ENCODE measurements at regions not wholly inside any gene's neighbourhood (a gene's known extent, or its start where the extent isn't known, plus 50 kb on each side); places are given as distances from the start of the nearest gene placed in this dataset.

- TF ChIP-seq, protein P1, sequence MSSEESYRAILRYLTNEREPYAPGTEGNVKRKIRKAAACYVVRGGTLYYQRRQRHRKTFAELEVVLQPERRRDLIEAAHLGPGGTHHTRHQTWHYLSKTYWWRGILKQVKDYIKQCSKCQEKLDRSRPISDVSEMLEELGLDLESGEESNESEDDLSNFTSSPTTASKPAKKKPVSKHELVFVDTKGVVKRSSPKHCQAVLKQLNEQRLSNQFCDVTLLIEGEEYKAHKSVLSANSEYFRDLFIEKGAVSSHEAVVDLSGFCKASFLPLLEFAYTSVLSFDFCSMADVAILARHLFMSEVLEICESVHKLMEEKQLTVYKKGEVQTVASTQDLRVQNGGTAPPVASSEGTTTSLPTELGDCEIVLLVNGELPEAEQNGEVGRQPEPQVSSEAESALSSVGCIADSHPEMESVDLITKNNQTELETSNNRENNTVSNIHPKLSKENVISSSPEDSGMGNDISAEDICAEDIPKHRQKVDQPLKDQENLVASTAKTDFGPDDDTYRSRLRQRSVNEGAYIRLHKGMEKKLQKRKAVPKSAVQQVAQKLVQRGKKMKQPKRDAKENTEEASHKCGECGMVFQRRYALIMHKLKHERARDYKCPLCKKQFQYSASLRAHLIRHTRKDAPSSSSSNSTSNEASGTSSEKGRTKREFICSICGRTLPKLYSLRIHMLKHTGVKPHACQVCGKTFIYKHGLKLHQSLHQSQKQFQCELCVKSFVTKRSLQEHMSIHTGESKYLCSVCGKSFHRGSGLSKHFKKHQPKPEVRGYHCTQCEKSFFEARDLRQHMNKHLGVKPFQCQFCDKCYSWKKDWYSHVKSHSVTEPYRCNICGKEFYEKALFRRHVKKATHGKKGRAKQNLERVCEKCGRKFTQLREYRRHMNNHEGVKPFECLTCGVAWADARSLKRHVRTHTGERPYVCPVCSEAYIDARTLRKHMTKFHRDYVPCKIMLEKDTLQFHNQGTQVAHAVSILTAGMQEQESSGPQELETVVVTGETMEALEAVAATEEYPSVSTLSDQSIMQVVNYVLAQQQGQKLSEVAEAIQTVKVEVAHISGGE (tag by site-specific recombination; conservative IDR thresholded peaks at IDR 0.05; ENCODE audit: low read depth): no peak
- TF ChIP-seq BCL11A (tag by site-specific recombination; IDR thresholded peaks at IDR 0.05; ENCODE audit: low read depth): no peak
- no peak for TF ChIP-seq SETDB1 (IDR thresholded peaks at IDR 0.05; ENCODE audit: insufficient read length, low read length)
- TF ChIP-seq ZNF416 (tag by site-specific recombination; IDR thresholded peaks at IDR 0.05): no peak
- no peak for TF ChIP-seq ZNF701 (tag by site-specific recombination; IDR thresholded peaks at IDR 0.05)
- TF ChIP-seq, protein P2, sequence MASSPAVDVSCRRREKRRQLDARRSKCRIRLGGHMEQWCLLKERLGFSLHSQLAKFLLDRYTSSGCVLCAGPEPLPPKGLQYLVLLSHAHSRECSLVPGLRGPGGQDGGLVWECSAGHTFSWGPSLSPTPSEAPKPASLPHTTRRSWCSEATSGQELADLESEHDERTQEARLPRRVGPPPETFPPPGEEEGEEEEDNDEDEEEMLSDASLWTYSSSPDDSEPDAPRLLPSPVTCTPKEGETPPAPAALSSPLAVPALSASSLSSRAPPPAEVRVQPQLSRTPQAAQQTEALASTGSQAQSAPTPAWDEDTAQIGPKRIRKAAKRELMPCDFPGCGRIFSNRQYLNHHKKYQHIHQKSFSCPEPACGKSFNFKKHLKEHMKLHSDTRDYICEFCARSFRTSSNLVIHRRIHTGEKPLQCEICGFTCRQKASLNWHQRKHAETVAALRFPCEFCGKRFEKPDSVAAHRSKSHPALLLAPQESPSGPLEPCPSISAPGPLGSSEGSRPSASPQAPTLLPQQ (tag by site-specific recombination; IDR thresholded peaks at IDR 0.05): no peak
- TF ChIP-seq ZBTB10 (tag by site-specific recombination; IDR thresholded peaks at IDR 0.05): no peak
Measured at GRCh38 chr12:87812030-87812429, 217.2 kb downstream of the C12orf50 start (continued).

DNA sequence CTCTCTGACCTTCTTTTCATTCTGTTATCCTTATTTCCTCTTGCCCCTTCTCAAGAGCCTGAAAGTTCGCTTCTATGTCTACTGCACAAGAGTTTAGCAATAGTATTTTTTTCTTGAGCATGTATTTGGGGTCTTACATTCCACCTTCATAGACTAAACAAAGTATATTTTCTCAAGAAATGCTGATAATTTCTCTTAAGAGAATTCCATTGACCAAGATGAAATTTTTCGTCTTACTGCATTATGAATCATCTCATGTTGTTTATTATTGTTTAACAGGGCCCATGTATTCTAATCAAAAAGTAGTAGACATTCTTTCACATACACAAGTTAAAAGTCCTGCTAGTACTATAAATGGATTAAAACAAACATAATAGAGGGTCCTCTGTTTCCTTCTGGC lies 219.3 kb downstream of the C12orf50 start:
- ChIA-PET POLR2A (no interaction called here), CTCF (no interaction called here)
- Histone ChIP-seq H3K9me3 (ENCODE audit: control insufficient read depth, insufficient read depth, low read depth, low read length) (no peaks in the 10 kb centered on the region), H3K27ac (ENCODE audit: extremely low read depth, low read depth, low read length) (no peak overlapping the region), H3K4me3 (ENCODE audit: low read depth, low read length) (no peak overlapping the region), H3K4me1 (ENCODE audit: control insufficient read depth, insufficient read depth, low read length) (no peaks in the 10 kb centered on the region), H3K36me3 (ENCODE audit: control insufficient read depth in 2 of 2, insufficient read depth in 1 of 2, low read length in 2 of 2) (no peaks in the 10 kb centered on the region)
- no peak for TF ChIP-seq ZNF184 (tag by site-specific recombination; IDR thresholded peaks at IDR 0.05)
- TF ChIP-seq ZNF600 (tag by site-specific recombination; IDR thresholded peaks at IDR 0.05): no peak
- TF ChIP-seq ZNF426 (tag by site-specific recombination; IDR thresholded peaks at IDR 0.05): no peak
- TF ChIP-seq ZFHX2 (tag by site-specific recombination; conservative IDR thresholded peaks at IDR 0.05): no peak
- TF ChIP-seq ZNF19 (tag by site-specific recombination; IDR thresholded peaks at IDR 0.05; ENCODE audit: low read depth): no peak
- TF ChIP-seq MZF1 (tag by site-specific recombination; IDR thresholded peaks at IDR 0.05; ENCODE audit: borderline replicate concordance): no peak
- no peak for TF ChIP-seq KLF10 (tag by site-specific recombination; IDR thresholded peaks at IDR 0.05)

GRCh38 chr12:87807086-87807485 lies 222.1 kb downstream of the C12orf50 start:
- Histone ChIP-seq H3K4me3 (ENCODE audit: low read depth, low read length) (no peak overlapping the region), H3K36me3 (ENCODE audit: control insufficient read depth in 2 of 2, insufficient read depth in 1 of 2, low read length in 2 of 2) (no peaks in the 10 kb centered on the region), H3K4me1 (ENCODE audit: control insufficient read depth, insufficient read depth, low read length) (no peaks in the 10 kb centered on the region), H3K9me3 (ENCODE audit: control insufficient read depth, insufficient read depth, low read depth, low read length) (no peaks in the 10 kb centered on the region), H3K27ac (ENCODE audit: extremely low read depth, low read depth, low read length) (no peak overlapping the region)
- POLR2A ChIA-PET: no interaction called here
- TF ChIP-seq ZNF350 (tag by site-specific recombination; IDR thresholded peaks at IDR 0.05) (no peak), KLF7 (tag by site-specific recombination; IDR thresholded peaks at IDR 0.05; ENCODE audit: borderline replicate concordance) (no peak), ZNF596 (tag by site-specific recombination; IDR thresholded peaks at IDR 0.05) (no peak), ZXDB (tag by site-specific recombination; IDR thresholded peaks at IDR 0.05) (no peak), ZNF426 (tag by site-specific recombination; IDR thresholded peaks at IDR 0.05) (no peak), ZNF239 (tag by site-specific recombination; IDR thresholded peaks at IDR 0.05) (no peak)
- CTCF ChIA-PET: no interaction called here
